GM13976 (cell line): ENCODE measurements at regions not wholly inside any gene's neighbourhood (a gene's known extent, or its start where the extent isn't known, plus 50 kb on each side); places are given as distances from the start of the nearest gene placed in this dataset.

ENCODE experiments used
- DNase-seq: peaks from one replicate; pipeline ENCODE4 v3.0.0; 2012; ENCODE audit warnings: low spot score
- in situ Hi-C: fragments of 300-500 bp; cut with MboI; formaldehyde crosslinking; loops from one replicate; pipeline ENCODE4 v1.12.0; 2022; ENCODE audit warnings: low sequenced_read_pairs, mixed read lengths, inconsistent platforms; ENCODE audit not compliant: unreplicated experiment
- TF ChIP-seq, protein P1 (sequence below): IDR thresholded peaks from 2 replicates; pipeline ENCODE4 v1.5.1; 2012; ENCODE audit warnings: borderline replicate concordance, mild to moderate bottlenecking; ENCODE audit not compliant: insufficient read depth; ENCODE audit errors: extremely low read depth, missing control alignments, control extremely low read depth

DNA sequence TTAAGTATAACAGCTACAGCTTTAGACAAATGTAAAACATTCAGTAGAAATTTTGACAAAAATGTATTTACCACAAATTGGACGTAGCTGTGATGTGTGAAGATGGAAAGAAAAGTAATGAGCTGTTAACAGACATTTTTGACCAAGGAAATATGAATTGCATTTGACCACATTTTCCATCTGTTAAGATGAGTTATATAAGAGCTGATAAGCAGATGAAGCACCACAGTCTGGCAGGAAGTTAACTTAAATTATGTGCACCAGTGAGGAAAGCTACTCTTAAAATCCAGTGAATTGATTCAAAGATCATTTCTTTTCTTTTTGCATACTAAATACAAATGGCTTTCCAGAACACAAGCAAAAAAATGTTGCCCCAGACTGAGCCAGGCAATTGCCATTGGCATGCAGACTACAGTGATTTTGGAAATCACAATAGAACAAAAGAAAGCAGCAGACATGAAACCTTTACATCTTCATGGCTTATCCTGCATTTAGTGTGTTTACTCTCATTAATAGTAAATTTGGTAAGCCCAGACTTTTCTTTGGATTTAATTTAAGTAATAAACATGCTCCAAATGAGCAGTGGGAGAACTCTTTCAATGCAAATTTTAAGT lies 493.7 kb downstream of the TMX3 start:
- no peak for DNase-seq
- in situ Hi-C loops: no loop called here
- TF ChIP-seq, protein P1, sequence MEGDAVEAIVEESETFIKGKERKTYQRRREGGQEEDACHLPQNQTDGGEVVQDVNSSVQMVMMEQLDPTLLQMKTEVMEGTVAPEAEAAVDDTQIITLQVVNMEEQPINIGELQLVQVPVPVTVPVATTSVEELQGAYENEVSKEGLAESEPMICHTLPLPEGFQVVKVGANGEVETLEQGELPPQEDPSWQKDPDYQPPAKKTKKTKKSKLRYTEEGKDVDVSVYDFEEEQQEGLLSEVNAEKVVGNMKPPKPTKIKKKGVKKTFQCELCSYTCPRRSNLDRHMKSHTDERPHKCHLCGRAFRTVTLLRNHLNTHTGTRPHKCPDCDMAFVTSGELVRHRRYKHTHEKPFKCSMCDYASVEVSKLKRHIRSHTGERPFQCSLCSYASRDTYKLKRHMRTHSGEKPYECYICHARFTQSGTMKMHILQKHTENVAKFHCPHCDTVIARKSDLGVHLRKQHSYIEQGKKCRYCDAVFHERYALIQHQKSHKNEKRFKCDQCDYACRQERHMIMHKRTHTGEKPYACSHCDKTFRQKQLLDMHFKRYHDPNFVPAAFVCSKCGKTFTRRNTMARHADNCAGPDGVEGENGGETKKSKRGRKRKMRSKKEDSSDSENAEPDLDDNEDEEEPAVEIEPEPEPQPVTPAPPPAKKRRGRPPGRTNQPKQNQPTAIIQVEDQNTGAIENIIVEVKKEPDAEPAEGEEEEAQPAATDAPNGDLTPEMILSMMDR: no peak

DNA sequence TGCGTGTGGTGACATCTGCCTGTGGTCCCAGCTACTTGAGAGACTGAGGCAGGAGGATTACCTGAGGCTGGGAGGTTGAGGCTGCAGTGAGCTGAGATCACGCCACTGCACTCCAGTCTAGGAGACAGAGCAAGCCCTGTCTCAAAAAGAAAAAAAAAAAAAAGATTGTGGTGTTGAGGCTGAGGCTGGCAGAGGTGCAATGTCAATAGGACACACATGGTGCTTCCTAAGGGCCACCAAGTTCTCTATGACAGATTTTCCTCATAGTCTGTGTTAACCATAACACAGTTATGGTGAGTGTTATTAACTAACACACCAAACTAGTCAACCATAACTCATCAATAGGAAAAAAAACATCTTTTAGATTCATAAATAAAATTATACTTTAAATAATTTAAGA lies 494.4 kb downstream of the TMX3 start:
- TF ChIP-seq, protein P1: no peak
- in situ Hi-C loops: no loop called here
- DNase-seq: no peak

DNA sequence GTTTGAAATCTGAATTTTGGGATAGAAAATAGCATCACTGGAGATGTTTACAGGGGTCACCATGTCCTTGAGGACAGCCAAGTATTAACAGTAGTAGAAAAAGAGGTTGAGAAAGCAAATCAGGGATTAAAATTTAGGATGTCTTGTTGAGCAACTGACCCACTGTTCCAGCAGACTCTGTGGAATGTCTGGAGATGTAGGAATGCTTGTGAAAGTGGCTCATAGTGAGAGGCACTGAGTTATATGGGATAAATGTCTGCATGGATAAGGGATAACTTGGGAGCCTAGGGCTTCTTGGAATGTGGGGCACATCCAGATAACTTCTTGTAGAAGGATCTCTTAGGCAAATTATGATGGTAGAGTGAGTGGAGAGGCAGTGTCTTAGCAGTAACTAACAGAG lies 495.0 kb downstream of the TMX3 start:
- DNase-seq: no peak
- in situ Hi-C loops: no loop called here

DNA sequence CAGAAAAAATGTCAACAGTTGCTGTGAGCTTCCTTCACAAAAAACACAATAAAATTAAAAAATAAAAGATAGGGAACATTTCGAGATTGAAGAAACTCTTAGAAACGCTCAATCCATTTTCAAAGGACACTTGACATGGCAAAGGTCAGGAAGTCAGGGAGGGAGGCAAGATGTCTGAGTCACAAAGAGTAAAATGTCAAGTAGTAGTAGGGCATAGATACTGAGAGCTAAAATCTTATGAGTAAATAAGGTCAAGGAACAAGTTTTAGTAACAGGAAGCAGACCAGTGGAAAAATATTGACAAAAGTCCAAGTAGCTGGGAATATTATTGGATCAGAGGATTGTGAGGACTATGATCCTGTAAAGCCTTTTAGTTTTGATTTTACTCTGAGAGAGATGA lies 495.6 kb downstream of the TMX3 start:
- TF ChIP-seq, protein P1: no peak
- DNase-seq: no peak
- in situ Hi-C loops: no loop called here

More for the DNA sequence above, 495.0 kb downstream of the TMX3 start:
- TF ChIP-seq, protein P1: no peak

DNA sequence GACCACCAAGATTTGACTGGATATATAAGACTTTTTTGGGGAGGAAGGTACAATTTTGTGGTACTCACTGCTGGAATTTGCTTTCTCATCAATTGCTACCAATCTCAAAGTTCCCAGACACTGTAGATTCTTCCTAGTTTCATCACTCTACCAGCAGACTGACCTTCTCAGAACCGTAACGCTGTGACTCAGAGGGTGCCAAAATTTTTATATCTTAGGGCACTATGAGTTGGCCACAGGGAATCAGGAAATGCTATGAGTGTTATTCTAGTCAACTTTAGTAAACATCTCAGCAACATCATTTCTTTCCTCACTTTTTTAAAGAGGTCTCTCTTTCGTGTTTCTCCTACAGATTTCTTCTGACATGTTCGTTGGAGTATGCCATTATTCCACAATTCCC lies 499.0 kb downstream of the TMX3 start:
- no peak for DNase-seq
- TF ChIP-seq, protein P1: no peak
- in situ Hi-C loops: no loop called here

DNA sequence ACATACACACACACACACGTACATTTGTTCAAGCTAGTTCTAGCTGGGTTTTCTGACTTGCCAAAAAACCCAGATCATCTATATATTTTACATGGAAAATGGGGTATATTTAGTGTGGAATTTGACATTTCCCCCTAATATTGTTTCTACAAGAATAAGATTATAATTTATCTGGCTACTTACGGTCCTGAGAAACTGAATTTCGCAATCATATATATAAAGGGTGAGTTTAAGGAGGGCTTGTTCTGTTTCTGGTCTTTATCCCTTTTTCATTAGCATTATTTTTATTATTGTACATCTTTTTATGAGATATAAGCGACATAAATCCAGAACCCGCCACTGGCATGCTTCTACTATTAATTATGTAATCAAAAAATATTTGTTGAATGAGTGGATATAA lies 528.9 kb downstream of the TMX3 start:
- no peak for DNase-seq
- TF ChIP-seq, protein P1: no peak
- in situ Hi-C loops: no loop called here

DNA sequence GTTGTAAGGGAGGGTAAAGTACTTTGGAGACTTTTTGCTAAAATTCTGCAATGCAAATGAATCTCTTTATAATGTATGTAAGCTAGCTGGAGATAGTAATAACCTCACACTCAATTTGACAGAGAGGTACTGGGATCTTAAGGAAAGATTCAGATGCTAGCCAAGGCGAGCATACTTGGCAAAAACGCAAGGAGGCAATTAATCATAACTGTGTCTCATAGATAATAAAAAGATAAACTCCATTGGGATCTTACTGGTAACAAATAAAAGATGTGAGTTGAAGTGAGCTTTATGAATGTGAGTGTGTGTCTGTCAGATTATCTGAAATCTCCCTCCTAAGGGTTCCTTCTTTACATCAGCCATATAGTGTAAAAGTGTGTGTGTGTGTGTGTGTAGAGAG lies 533.0 kb downstream of the TMX3 start:
- DNase-seq: no peak
- TF ChIP-seq, protein P1: no peak
- in situ Hi-C loops: no loop called here
